OCI-LY1 (cell line): ENCODE measurements at regions not wholly inside any gene's neighbourhood (a gene's known extent, or its start where the extent isn't known, plus 50 kb on each side); places are given as distances from the start of the nearest gene placed in this dataset.

Source experiments
- H2AFZ ChIP-seq: fragments of 200-600 bp; sonication (generic), shearing (Covaris generic); 2 replicates; pipeline ENCODE4 v1.6.0; 2014; ENCODE audit warnings: antibody characterized with exemption, mild to moderate bottlenecking, low read length
- H3F3A ChIP-seq: fragments of 200-600 bp; sonication (generic), shearing (Covaris generic); 2 replicates; pipeline ENCODE4 v1.6.0; 2014; ENCODE audit warnings: mild to moderate bottlenecking, antibody characterized with exemption, low read length, moderate library complexity; ENCODE audit not compliant: insufficient read depth
- H3K27ac ChIP-seq: fragments of 200-600 bp; sonication (generic); 2 replicates; pipeline ENCODE4 v1.5.1; 2014; ENCODE audit warnings: low read length, mixed run types, mild to moderate bottlenecking, low read depth; ENCODE audit not compliant: poor library complexity, severe bottlenecking
- H3K27me3 ChIP-seq: fragments of 200-600 bp; sonication (generic); 2 replicates; pipeline ENCODE4 v1.6.0; 2014; ENCODE audit warnings: antibody characterized with exemption, mild to moderate bottlenecking, low read length, moderate library complexity; ENCODE audit not compliant: insufficient read depth
- H3K36me3 ChIP-seq: fragments of 200-600 bp; sonication (generic); 2 replicates; pipeline ENCODE4 v1.6.1; 2014; ENCODE audit warnings: mild to moderate bottlenecking, antibody characterized with exemption, low read length, moderate library complexity, mixed read lengths; ENCODE audit not compliant: insufficient read depth
- H3K4me1 ChIP-seq: fragments of 200-600 bp; sonication (generic); 2 replicates; pipeline ENCODE4 v1.5.1; 2014; ENCODE audit warnings: mild to moderate bottlenecking, low read length, moderate library complexity; ENCODE audit not compliant: insufficient read depth, severe bottlenecking
- H3K4me2 ChIP-seq: fragments of 200-600 bp; sonication (generic), shearing (Covaris generic); 2 replicates; pipeline ENCODE4 v1.6.1; 2014; ENCODE audit warnings: low read length
- H3K4me3 ChIP-seq: fragments of 200-600 bp; sonication (generic); 2 replicates; pipeline ENCODE4 v1.5.1; 2014; ENCODE audit warnings: low read length, low read depth, mild to moderate bottlenecking, mixed read lengths; ENCODE audit not compliant: poor library complexity, severe bottlenecking
- H3K79me2 ChIP-seq: fragments of 200-600 bp; shearing (Covaris generic); 2 replicates; pipeline ENCODE4 v1.6.1; 2016; ENCODE audit warnings: mixed run types, low read length, mixed read lengths; ENCODE audit not compliant: insufficient read depth
- H3K9ac ChIP-seq: fragments of 200-600 bp; sonication (generic), shearing (Covaris generic); 2 replicates; pipeline ENCODE4 v1.6.1; 2014; ENCODE audit warnings: mild to moderate bottlenecking, low read length, mixed read lengths
- H3K9me2 ChIP-seq: fragments of 200-600 bp; sonication (generic), shearing (Covaris generic); 2 replicates; pipeline ENCODE4 v1.6.1; 2014; ENCODE audit warnings: low read depth, mild to moderate bottlenecking, low read length, mixed read lengths
- H3K9me3 ChIP-seq: fragments of 200-600 bp; shearing (Covaris generic); 2 replicates; pipeline ENCODE4 v1.6.1; 2014; ENCODE audit warnings: low read length, mixed read lengths
- H4K20me1 ChIP-seq: fragments of 200-600 bp; sonication (generic), shearing (Covaris generic); 2 replicates; pipeline ENCODE4 v1.6.0; 2016; ENCODE audit warnings: mild to moderate bottlenecking, low read length; ENCODE audit not compliant: insufficient read depth
- CTCF ChIP-seq: fragments of 200-600 bp; sonication (generic), shearing (Covaris generic); IDR thresholded peaks from 2 replicates; pipeline ENCODE4 v1.5.1; 2017; ENCODE audit warnings: mild to moderate bottlenecking, antibody characterized with exemption, low read length, moderate library complexity, mixed read lengths
- EZH2 ChIP-seq: fragments of 200-600 bp; sonication (generic), shearing (Covaris generic); IDR thresholded peaks from 2 replicates; pipeline ENCODE4 v1.8.0; 2017; ENCODE audit warnings: borderline replicate concordance, mixed run types, mild to moderate bottlenecking, antibody characterized with exemption, low read length, moderate library complexity, mixed read lengths

GRCh38 chr9:23621188-23621587, 204.9 kb downstream of the ELAVL2 start:
- no peaks in the 10 kb centered on the region for H3K9me2 ChIP-seq
- no peaks in the 10 kb centered on the region for H3K27me3 ChIP-seq
- no peaks in the 10 kb centered on the region for H3F3A ChIP-seq
- no peaks in the 10 kb centered on the region for H3K79me2 ChIP-seq
- H3K27ac ChIP-seq = no peak overlapping the region
- H3K9ac ChIP-seq = no peak overlapping the region
- TF ChIP-seq EZH2 (no peak), CTCF (no peak)
- no peaks in the 10 kb centered on the region for H4K20me1 ChIP-seq
- no peaks in the 10 kb centered on the region for H3K36me3 ChIP-seq
- no peak overlapping the region for H3K4me3 ChIP-seq
- H2AFZ ChIP-seq = no peak overlapping the region
- H3K9me3 ChIP-seq = no peaks in the 10 kb centered on the region
- no peaks in the 10 kb centered on the region for H3K4me1 ChIP-seq
- no peak overlapping the region for H3K4me2 ChIP-seq

DNA sequence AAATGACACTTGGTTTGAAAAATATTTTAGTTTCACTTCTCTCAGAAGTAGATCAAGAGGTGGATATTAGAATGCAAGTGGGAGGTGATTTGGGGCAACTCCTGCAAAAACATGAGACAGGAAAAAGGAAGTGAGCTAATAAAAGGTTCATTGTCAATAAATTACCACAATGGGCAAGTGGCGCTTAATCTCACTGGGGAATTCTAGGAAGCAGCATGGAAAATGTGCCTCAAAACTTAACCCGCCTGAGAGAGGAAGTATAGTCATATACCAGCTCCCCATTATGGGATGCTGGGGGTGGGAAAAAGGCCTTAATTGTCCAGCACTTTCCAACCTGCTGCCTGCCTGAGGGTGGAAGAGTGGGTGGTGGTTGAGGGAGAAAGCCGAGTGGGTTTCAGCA, 204.1 kb downstream of the ELAVL2 start:
- no peak overlapping the region for H3K4me2 ChIP-seq
- H2AFZ ChIP-seq = no peak overlapping the region
- no peak overlapping the region for H3K9ac ChIP-seq
- no peaks in the 10 kb centered on the region for H3K9me2 ChIP-seq
- H3K9me3 ChIP-seq = no peaks in the 10 kb centered on the region
- no peaks in the 10 kb centered on the region for H3K79me2 ChIP-seq
- no peaks in the 10 kb centered on the region for H4K20me1 ChIP-seq
- H3K4me1 ChIP-seq = no peaks in the 10 kb centered on the region
- TF ChIP-seq EZH2 (no peak), CTCF (no peak)
- H3K36me3 ChIP-seq = no peaks in the 10 kb centered on the region
- no peaks in the 10 kb centered on the region for H3F3A ChIP-seq
- H3K27me3 ChIP-seq = no peaks in the 10 kb centered on the region
- H3K4me3 ChIP-seq = no peak overlapping the region
- no peak overlapping the region for H3K27ac ChIP-seq

GRCh38 chr9:23622396-23622795, 203.6 kb downstream of the ELAVL2 start:
- no peaks in the 10 kb centered on the region for H4K20me1 ChIP-seq
- no peaks in the 10 kb centered on the region for H3K9me3 ChIP-seq
- no peaks in the 10 kb centered on the region for H3K9me2 ChIP-seq
- H3F3A ChIP-seq = no peaks in the 10 kb centered on the region
- no peaks in the 10 kb centered on the region for H3K79me2 ChIP-seq
- TF ChIP-seq EZH2 = no peak
- no peak for TF ChIP-seq CTCF
- H3K27me3 ChIP-seq = no peaks in the 10 kb centered on the region
- no peak overlapping the region for H3K4me3 ChIP-seq
- H3K27ac ChIP-seq = no peak overlapping the region
- H2AFZ ChIP-seq = no peak overlapping the region
- no peaks in the 10 kb centered on the region for H3K36me3 ChIP-seq
- no peaks in the 10 kb centered on the region for H3K4me1 ChIP-seq
- no peak overlapping the region for H3K9ac ChIP-seq
- no peak overlapping the region for H3K4me2 ChIP-seq
